Breast epithelium (tissue), 3 donors: ENCODE measurements at regions not wholly inside any gene's neighbourhood (a gene's known extent, or its start where the extent isn't known, plus 50 kb on each side); places are given as distances from the start of the nearest gene placed in this dataset.

Experiments used
- POLR2AphosphoS5 ChIP-seq, 3 donors: sonication (generic); formaldehyde crosslinking; IDR thresholded peaks; one replicate each; pipeline ENCODE4 v1.6.1; 2017; ENCODE audit warnings: antibody characterized with exemption in 3 of 3
- TF ChIP-seq, protein P1 (sequence below), 3 donors: fragments of 450-650 bp; IDR thresholded peaks; one replicate each; pipeline ENCODE4 v1.5.1; 2016 to 2017; ENCODE audit warnings: antibody characterized with exemption in 3 of 3, mild to moderate bottlenecking in 3 of 3, moderate library complexity in 3 of 3

DNA sequence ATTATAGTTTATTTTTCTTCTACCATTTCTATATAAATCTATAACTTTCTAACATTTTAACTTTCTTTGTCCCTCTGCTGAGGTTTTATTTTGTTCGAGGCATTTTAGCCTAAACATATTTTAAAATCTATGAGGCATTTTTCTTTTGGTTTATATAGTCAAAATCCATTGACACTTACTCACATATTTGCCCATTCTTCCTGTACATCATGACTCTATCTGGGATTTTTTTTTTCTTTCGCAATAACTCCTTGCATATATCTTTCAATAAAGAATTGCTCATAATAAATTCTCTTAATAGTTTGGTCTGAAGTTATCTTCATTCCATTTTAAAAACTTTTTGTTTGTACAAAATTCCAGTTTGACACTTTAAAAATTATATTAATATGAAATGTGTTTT is 632.3 kb downstream of the TLE4 start:
- no peak for TF ChIP-seq POLR2AphosphoS5 (IDR thresholded peaks at IDR 0.05)
- TF ChIP-seq, protein P1, sequence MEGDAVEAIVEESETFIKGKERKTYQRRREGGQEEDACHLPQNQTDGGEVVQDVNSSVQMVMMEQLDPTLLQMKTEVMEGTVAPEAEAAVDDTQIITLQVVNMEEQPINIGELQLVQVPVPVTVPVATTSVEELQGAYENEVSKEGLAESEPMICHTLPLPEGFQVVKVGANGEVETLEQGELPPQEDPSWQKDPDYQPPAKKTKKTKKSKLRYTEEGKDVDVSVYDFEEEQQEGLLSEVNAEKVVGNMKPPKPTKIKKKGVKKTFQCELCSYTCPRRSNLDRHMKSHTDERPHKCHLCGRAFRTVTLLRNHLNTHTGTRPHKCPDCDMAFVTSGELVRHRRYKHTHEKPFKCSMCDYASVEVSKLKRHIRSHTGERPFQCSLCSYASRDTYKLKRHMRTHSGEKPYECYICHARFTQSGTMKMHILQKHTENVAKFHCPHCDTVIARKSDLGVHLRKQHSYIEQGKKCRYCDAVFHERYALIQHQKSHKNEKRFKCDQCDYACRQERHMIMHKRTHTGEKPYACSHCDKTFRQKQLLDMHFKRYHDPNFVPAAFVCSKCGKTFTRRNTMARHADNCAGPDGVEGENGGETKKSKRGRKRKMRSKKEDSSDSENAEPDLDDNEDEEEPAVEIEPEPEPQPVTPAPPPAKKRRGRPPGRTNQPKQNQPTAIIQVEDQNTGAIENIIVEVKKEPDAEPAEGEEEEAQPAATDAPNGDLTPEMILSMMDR (IDR thresholded peaks at IDR 0.05) = no peak
